Esophagus squamous epithelium (tissue), 4 donors: ENCODE measurements at regions not wholly inside any gene's neighbourhood (a gene's known extent, or its start where the extent isn't known, plus 50 kb on each side); places are given as distances from the start of the nearest gene placed in this dataset.

Source experiments
- POLR2A ChIP-seq, 4 donors: fragments of 450-650 bp; IDR thresholded peaks; one replicate each; pipeline ENCODE4 v1.6.1; 2017; ENCODE audit warnings: antibody characterized with exemption in 4 of 4, mild to moderate bottlenecking in 4 of 4, moderate library complexity in 3 of 4
- TF ChIP-seq, protein P1 (sequence below), 6 experiments: fragments of 450-650 bp in 4 of 6; fragments of 200-600 bp in 2 of 6; sonication (generic) in 2 of 6; IDR thresholded peaks; one replicate each; pipeline ENCODE4 v1.5.1; 2016 to 2019; ENCODE audit warnings: antibody characterized with exemption in 6 of 6, mild to moderate bottlenecking in 4 of 6, moderate library complexity in 4 of 6

GRCh38 chr4:126553248-126553647 is 1079.5 kb upstream of the INTU start:
- TF ChIP-seq, protein P1, sequence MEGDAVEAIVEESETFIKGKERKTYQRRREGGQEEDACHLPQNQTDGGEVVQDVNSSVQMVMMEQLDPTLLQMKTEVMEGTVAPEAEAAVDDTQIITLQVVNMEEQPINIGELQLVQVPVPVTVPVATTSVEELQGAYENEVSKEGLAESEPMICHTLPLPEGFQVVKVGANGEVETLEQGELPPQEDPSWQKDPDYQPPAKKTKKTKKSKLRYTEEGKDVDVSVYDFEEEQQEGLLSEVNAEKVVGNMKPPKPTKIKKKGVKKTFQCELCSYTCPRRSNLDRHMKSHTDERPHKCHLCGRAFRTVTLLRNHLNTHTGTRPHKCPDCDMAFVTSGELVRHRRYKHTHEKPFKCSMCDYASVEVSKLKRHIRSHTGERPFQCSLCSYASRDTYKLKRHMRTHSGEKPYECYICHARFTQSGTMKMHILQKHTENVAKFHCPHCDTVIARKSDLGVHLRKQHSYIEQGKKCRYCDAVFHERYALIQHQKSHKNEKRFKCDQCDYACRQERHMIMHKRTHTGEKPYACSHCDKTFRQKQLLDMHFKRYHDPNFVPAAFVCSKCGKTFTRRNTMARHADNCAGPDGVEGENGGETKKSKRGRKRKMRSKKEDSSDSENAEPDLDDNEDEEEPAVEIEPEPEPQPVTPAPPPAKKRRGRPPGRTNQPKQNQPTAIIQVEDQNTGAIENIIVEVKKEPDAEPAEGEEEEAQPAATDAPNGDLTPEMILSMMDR (IDR thresholded peaks at IDR 0.05), result no peak
- no peak for TF ChIP-seq POLR2A (IDR thresholded peaks at IDR 0.05)
